ENCODE measurements at regions not wholly inside any gene's neighbourhood (a gene's known extent, or its start where the extent isn't known, plus 50 kb on each side); places are given as distances from the start of the nearest gene placed in this dataset.

DNA sequence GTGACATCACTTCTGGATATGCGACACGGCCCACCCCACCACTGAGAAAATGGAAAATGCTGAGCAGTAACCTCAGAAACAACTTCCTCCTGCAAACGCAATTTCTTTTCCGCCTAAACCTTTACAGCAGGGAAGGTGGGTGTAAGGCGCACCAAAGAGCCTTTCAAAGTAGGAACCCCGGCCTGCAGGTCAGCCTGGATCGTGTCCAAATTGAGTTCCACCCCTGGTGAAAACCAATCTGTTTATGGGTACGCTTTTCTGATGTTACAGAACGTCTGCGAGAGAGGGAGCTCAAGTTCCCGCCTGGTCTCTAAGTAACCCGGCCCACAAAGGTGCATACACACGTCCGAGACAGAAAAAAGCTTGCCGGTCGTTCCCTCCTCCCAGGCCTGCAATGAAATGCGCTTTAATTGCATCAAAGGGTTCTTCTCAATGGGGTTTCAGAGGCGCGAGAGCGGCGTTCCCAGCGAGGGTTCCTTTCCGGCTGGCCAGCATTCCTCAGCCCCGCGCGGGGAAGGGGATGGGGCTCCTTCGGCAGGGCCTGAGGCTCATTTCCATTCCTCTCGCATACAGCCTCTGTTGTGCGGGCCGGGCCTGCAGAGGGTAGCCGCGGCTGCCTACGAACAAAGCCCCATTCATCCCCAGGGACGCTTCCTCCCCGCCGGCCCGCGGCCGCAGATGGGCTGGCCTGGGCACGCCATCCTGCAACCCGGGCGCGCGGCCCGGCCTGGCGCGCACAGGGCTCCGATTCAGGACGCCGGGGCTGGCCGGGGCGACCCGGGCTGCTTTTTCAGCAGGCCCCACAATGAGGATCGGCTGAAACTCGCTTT is 138.1 kb downstream of the TMCO5A start:
- TF ChIP-seq TCF12 (IDR thresholded peaks at IDR 0.05; ENCODE audit: low read depth): no peak
- TF ChIP-seq EGR1 (IDR thresholded peaks at IDR 0.05): no peak
- no peak for TF ChIP-seq REST (IDR thresholded peaks at IDR 0.05; ENCODE audit: low read depth)
- no peak for TF ChIP-seq ZBTB7A (IDR thresholded peaks at IDR 0.05; ENCODE audit: low read depth)
- no peak for TF ChIP-seq TAF1 (IDR thresholded peaks at IDR 0.05; ENCODE audit: low read depth)
- TF ChIP-seq NFIC (IDR thresholded peaks at IDR 0.05): peak; percentile 47
